HUES6 (cell line): ENCODE measurements at regions not wholly inside any gene's neighbourhood (a gene's known extent, or its start where the extent isn't known, plus 50 kb on each side); places are given as distances from the start of the nearest gene placed in this dataset.

Experiments used
- H3K27ac ChIP-seq: 2 replicates; pipeline ENCODE4 v1.7.0; 2013; ENCODE audit warnings: low read depth, mild to moderate bottlenecking, low read length, inconsistent platforms
- H3K27me3 ChIP-seq: 2 replicates; pipeline ENCODE4 v1.6.1; 2013; ENCODE audit warnings: low read length; ENCODE audit not compliant: control insufficient read depth, insufficient read depth
- H3K36me3 ChIP-seq: 2 replicates; pipeline ENCODE4 v1.6.1; 2013; ENCODE audit warnings: low read length; ENCODE audit not compliant: control insufficient read depth, insufficient read depth
- H3K4me1 ChIP-seq: 2 replicates; pipeline ENCODE4 v1.6.1; 2013; ENCODE audit warnings: low read length; ENCODE audit not compliant: control insufficient read depth, insufficient read depth
- H3K4me3 ChIP-seq: 2 replicates; pipeline ENCODE4 v1.5.1; 2013; ENCODE audit warnings: low read depth, low read length
- H3K9ac ChIP-seq: one replicate; pipeline ENCODE4 v1.6.1; 2013; ENCODE audit warnings: mild to moderate bottlenecking, low read length
- H3K9me3 ChIP-seq: 2 replicates; pipeline ENCODE4 v1.6.1; 2013; ENCODE audit warnings: low read depth, low read length; ENCODE audit not compliant: control insufficient read depth, insufficient read depth

- Histone ChIP-seq H3K4me1 (no peaks in the 10 kb centered on the region), H3K27me3 (no peaks in the 10 kb centered on the region), H3K27ac (no peak overlapping the region), H3K9ac (no peak overlapping the region), H3K4me3 (no peak overlapping the region), H3K36me3 (no peaks in the 10 kb centered on the region), H3K9me3 (peaks cover 26% of the 10 kb centered on the region; the same call in 1 of the 2 replicates)
Observed at GRCh38 chr6:5946701-5947100, 60.0 kb downstream of the NRN1 start.

- Histone ChIP-seq H3K27ac (no peak overlapping the region), H3K4me1 (no peaks in the 10 kb centered on the region), H3K36me3 (no peaks in the 10 kb centered on the region), H3K9me3 (peaks cover 26% of the 10 kb centered on the region; the same call in 1 of the 2 replicates), H3K4me3 (no peak overlapping the region), H3K9ac (no peak overlapping the region), H3K27me3 (no peaks in the 10 kb centered on the region)
Observed at GRCh38 chr6:5946181-5946580, 60.5 kb downstream of the NRN1 start.

GRCh38 chr6:5943591-5943990 is 63.1 kb downstream of the NRN1 start:
- H3K9me3 ChIP-seq, result peaks cover 26% of the 10 kb centered on the region; the same call in 1 of the 2 replicates
- H3K27me3 ChIP-seq, result no peaks in the 10 kb centered on the region
- no peaks in the 10 kb centered on the region for H3K36me3 ChIP-seq
- no peaks in the 10 kb centered on the region for H3K4me1 ChIP-seq
- no peak overlapping the region for H3K9ac ChIP-seq
- H3K27ac ChIP-seq, result no peak overlapping the region
- no peak overlapping the region for H3K4me3 ChIP-seq

GRCh38 chr6:5942591-5942990 is 64.1 kb downstream of the NRN1 start:
- Histone ChIP-seq H3K9ac (no peak overlapping the region), H3K4me1 (no peaks in the 10 kb centered on the region), H3K36me3 (no peaks in the 10 kb centered on the region), H3K27me3 (no peaks in the 10 kb centered on the region), H3K4me3 (no peak overlapping the region), H3K9me3 (peaks cover 26% of the 10 kb centered on the region; the same call in 1 of the 2 replicates), H3K27ac (no peak overlapping the region)

GRCh38 chr6:5941188-5941587 is 65.5 kb downstream of the NRN1 start:
- peaks cover 26% of the 10 kb centered on the region; the same call in 1 of the 2 replicates for H3K9me3 ChIP-seq
- no peak overlapping the region for H3K9ac ChIP-seq
- no peaks in the 10 kb centered on the region for H3K27me3 ChIP-seq
- H3K4me1 ChIP-seq, result no peaks in the 10 kb centered on the region
- no peak overlapping the region for H3K27ac ChIP-seq
- H3K4me3 ChIP-seq, result no peak overlapping the region
- no peaks in the 10 kb centered on the region for H3K36me3 ChIP-seq

GRCh38 chr6:5938934-5939333 is 67.8 kb downstream of the NRN1 start:
- no peak overlapping the region for H3K4me3 ChIP-seq
- H3K4me1 ChIP-seq, result no peaks in the 10 kb centered on the region
- H3K36me3 ChIP-seq, result no peaks in the 10 kb centered on the region
- H3K27ac ChIP-seq, result no peak overlapping the region
- peaks cover 16% of the 10 kb centered on the region; the same call in 1 of the 2 replicates for H3K9me3 ChIP-seq
- no peak overlapping the region for H3K9ac ChIP-seq
- H3K27me3 ChIP-seq, result no peaks in the 10 kb centered on the region

- H3K36me3 ChIP-seq, result no peaks in the 10 kb centered on the region
- H3K9ac ChIP-seq, result no peak overlapping the region
- H3K4me3 ChIP-seq, result no peak overlapping the region
- no peak overlapping the region for H3K27ac ChIP-seq
- H3K4me1 ChIP-seq, result no peaks in the 10 kb centered on the region
- no peaks in the 10 kb centered on the region for H3K27me3 ChIP-seq
- H3K9me3 ChIP-seq, result peaks cover 12% of the 10 kb centered on the region; the same call in 1 of the 2 replicates
Observed at GRCh38 chr6:5937936-5938706, 68.6 kb downstream of the NRN1 start.

GRCh38 chr6:5937169-5937909 is 69.4 kb downstream of the NRN1 start:
- H3K36me3 ChIP-seq, result no peaks in the 10 kb centered on the region
- H3K4me3 ChIP-seq, result no peak overlapping the region
- no peaks in the 10 kb centered on the region for H3K4me1 ChIP-seq
- H3K27ac ChIP-seq, result no peak overlapping the region
- H3K9ac ChIP-seq, result no peak overlapping the region
- no peaks in the 10 kb centered on the region for H3K27me3 ChIP-seq
- peaks cover 8% of the 10 kb centered on the region for H3K9me3 ChIP-seq

GRCh38 chr6:5936631-5937030 is 70.1 kb downstream of the NRN1 start:
- Histone ChIP-seq H3K36me3 (no peaks in the 10 kb centered on the region), H3K4me1 (no peaks in the 10 kb centered on the region), H3K9me3 (peaks cover 6% of the 10 kb centered on the region; the same call in 1 of the 2 replicates), H3K27ac (no peak overlapping the region), H3K4me3 (no peak overlapping the region), H3K27me3 (no peaks in the 10 kb centered on the region), H3K9ac (no peak overlapping the region)

- no peak overlapping the region for H3K4me3 ChIP-seq
- H3K27ac ChIP-seq, result no peak overlapping the region
- H3K27me3 ChIP-seq, result no peaks in the 10 kb centered on the region
- no peaks in the 10 kb centered on the region for H3K4me1 ChIP-seq
- H3K36me3 ChIP-seq, result no peaks in the 10 kb centered on the region
- H3K9me3 ChIP-seq, result peaks cover 6% of the 10 kb centered on the region; the same call in 1 of the 2 replicates
- no peak overlapping the region for H3K9ac ChIP-seq
Observed at GRCh38 chr6:5936140-5936539, 70.6 kb downstream of the NRN1 start.

GRCh38 chr6:5930968-5931367 is 75.8 kb downstream of the NRN1 start:
- Histone ChIP-seq H3K9ac (no peak overlapping the region), H3K4me3 (no peak overlapping the region), H3K9me3 (peaks cover 10% of the 10 kb centered on the region; the same call in 1 of the 2 replicates), H3K36me3 (no peaks in the 10 kb centered on the region), H3K27ac (no peak overlapping the region), H3K4me1 (no peaks in the 10 kb centered on the region), H3K27me3 (no peaks in the 10 kb centered on the region)
